B cell (primary cell): ENCODE measurements at regions not wholly inside any gene's neighbourhood (a gene's known extent, or its start where the extent isn't known, plus 50 kb on each side); places are given as distances from the start of the nearest gene placed in this dataset.

Experiments used
- ATAC-seq: fragments of 200-7000 bp; cut with Tn5 transposase; one replicate; pipeline ENCODE4 v1.10.0; 2021; ENCODE audit warnings: low read depth, mild to moderate bottlenecking, moderate number of reproducible peaks, moderate library complexity
- CTCF ChIA-PET: fragments of 350-600 bp; sonication (Branson Sonifier 250); formaldehyde crosslinking; loops from one replicate; lab custom pipeline; 2021; ENCODE audit warnings: antibody characterized with exemption, inconsistent platforms; lab: Charles Lee
- POLR2A ChIA-PET: fragments of 350-600 bp; sonication (Branson Sonifier 250); formaldehyde crosslinking; loops from one replicate; lab custom pipeline; 2021; ENCODE audit warnings: antibody characterized with exemption; lab: Charles Lee
- DNase-seq: peaks from one replicate; pipeline ENCODE4 v3.0.0; 2013
- H2AFZ ChIP-seq: 2 replicates; pipeline ENCODE4 v1.6.1; 2012; ENCODE audit warnings: mild to moderate bottlenecking, low read depth, low read length; ENCODE audit not compliant: insufficient read depth, poor library complexity, severe bottlenecking
- H3K27ac ChIP-seq, 2 donors: 1 replicate in 1 of 2; 2 replicates in 1 of 2; pipeline ENCODE4 v1.5.1; 2012 to 2013; ENCODE audit warnings: low read length in 2 of 2, mild to moderate bottlenecking in 2 of 2, moderate library complexity in 1 of 2
- H3K27me3 ChIP-seq, 4 experiments: fragments of 200-600 bp in 1 of 4; sonication (generic) in 1 of 4; replicated peaks in 1 of 4; 1 replicate in 2 of 4; 2 replicates in 2 of 4; pipeline versions ENCODE4 v1.6.1 to v1.7.0; 2013 to 2016; ENCODE audit warnings: low read length in 3 of 4, mild to moderate bottlenecking in 2 of 4, mixed read lengths in 1 of 4, moderate library complexity in 1 of 4; ENCODE audit not compliant: insufficient read depth in 4 of 4, control insufficient read depth in 3 of 4; ENCODE audit errors: control extremely low read depth in 1 of 4
- H3K36me3 ChIP-seq, 2 experiments: replicated peaks in 1 of 2; 1 replicate in 1 of 2; 2 replicates in 1 of 2; pipeline versions ENCODE4 v1.6.1 to v1.7.1; 2013; ENCODE audit warnings: low read length in 1 of 2; ENCODE audit not compliant: insufficient read depth in 2 of 2, control insufficient read depth in 1 of 2; ENCODE audit errors: control extremely low read depth in 1 of 2, extremely low read depth in 1 of 2
- H3K4me1 ChIP-seq, 2 donors: fragments of 200-600 bp in 1 of 2; sonication (generic) in 1 of 2; 1 replicate in 1 of 2; 2 replicates in 1 of 2; pipeline versions ENCODE4 v1.5.1 to v1.6.1; 2013 to 2017; ENCODE audit warnings: low read length in 2 of 2; ENCODE audit not compliant: control insufficient read depth in 2 of 2, insufficient read depth in 2 of 2
- H3K4me2 ChIP-seq: replicated peaks from 2 replicates; pipeline ENCODE3; 2012; ENCODE audit warnings: mild to moderate bottlenecking, low read depth, low read length; ENCODE audit not compliant: poor library complexity, severe bottlenecking
- H3K4me3 ChIP-seq, 5 experiments: fragments of 200-600 bp in 1 of 5; sonication (generic) in 1 of 5; 1 replicate in 3 of 5; 2 replicates in 2 of 5; pipeline versions ENCODE4 v1.5.1 to v1.7.0; 2011 to 2016; ENCODE audit warnings: low read length in 4 of 5, mild to moderate bottlenecking in 4 of 5, low read depth in 2 of 5, control low read depth in 1 of 5, moderate library complexity in 1 of 5; ENCODE audit not compliant: insufficient read depth in 1 of 5; ENCODE audit errors: control extremely low read depth in 1 of 5, extremely low read depth in 1 of 5
- H3K79me2 ChIP-seq: fragments of 200-600 bp; sonication (generic); one replicate; pipeline ENCODE4 v1.6.0; 2016; ENCODE audit warnings: low read length; ENCODE audit not compliant: control insufficient read depth, insufficient read depth
- H3K9ac ChIP-seq: fragments of 200-600 bp; sonication (generic); 2 replicates; pipeline ENCODE4 v1.6.1; 2017; ENCODE audit warnings: mild to moderate bottlenecking, low read length, moderate library complexity
- H3K9me3 ChIP-seq, 3 donors: one replicate each; pipeline versions ENCODE4 v1.6.1 to v1.7.1; 2013; ENCODE audit warnings: low read length in 2 of 3; ENCODE audit not compliant: control insufficient read depth in 2 of 3, insufficient read depth in 1 of 3; ENCODE audit errors: control extremely low read depth in 1 of 3
- H4K20me1 ChIP-seq: 2 replicates; pipeline ENCODE4 v1.6.0; 2012; ENCODE audit warnings: mild to moderate bottlenecking, low read length; ENCODE audit not compliant: insufficient read depth, control insufficient read depth, poor library complexity, severe bottlenecking
- H3K27ac Mint-ChIP-seq: one replicate; pipeline ENCODE4 v1.8.0; 2021; ENCODE audit warnings: mixed read lengths
- H3K27me3 Mint-ChIP-seq: one replicate; pipeline ENCODE4 v1.8.0; 2021; ENCODE audit warnings: mixed read lengths
- H3K4me1 Mint-ChIP-seq: one replicate; pipeline ENCODE4 v1.8.0; 2021; ENCODE audit warnings: mixed read lengths
- H3K4me3 Mint-ChIP-seq: one replicate; pipeline ENCODE4 v1.8.0; 2021; ENCODE audit warnings: mixed read lengths
- H3K9me3 Mint-ChIP-seq: one replicate; pipeline ENCODE4 v1.8.0; 2022; ENCODE audit warnings: mixed read lengths; ENCODE audit not compliant: insufficient read depth
- EZH2 ChIP-seq: IDR thresholded peaks from 2 replicates; pipeline ENCODE4 v1.6.1; 2012; ENCODE audit warnings: borderline replicate concordance, low read depth, mild to moderate bottlenecking, moderate library complexity, low read length; ENCODE audit not compliant: insufficient read depth, poor library complexity, severe bottlenecking
- WGBS: methylation state at CpG from one replicate; pipeline ENCODE4 v1.1.5; 2013; ENCODE audit warnings: missing lambda C conversion rate; ENCODE audit not compliant: insufficient coverage; 5-methylcytosine and 5-hydroxymethylcytosine counted together
- intact Hi-C: fragments of 100-400 bp; cut with micrococcal nuclease; formaldehyde crosslinking; loops from one replicate; pipeline ENCODE4 v1.10.0; 2022
- TF ChIP-seq, protein P1 (sequence below): fragments of 200-600 bp; IDR thresholded peaks from one replicate; pipeline ENCODE4 v1.8.0; 2022; ENCODE audit warnings: antibody characterized with exemption, mild to moderate bottlenecking

DNA sequence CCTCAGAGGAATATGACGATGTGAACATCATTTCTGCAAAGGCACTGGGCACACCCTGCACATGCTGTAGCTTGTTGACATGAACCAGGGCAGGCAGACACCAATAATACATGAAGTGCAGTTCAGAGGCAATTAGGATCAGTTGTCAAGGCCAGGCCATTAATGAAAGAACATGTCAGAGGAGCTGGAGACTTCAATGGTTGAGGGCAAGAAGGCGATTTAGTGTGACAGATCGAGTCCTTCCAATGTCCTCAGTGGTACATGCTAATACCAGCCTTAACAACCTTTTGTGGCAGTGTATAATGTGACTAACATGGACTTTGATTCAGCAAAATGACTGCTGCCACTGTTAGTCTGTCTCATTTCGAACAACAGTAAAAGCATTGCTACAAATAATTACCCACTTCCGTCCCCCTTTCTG is 205.2 kb upstream of the NANOGP8 start:
- WGBS, result 100% methylated on average over 1 of the region's 5 CpGs

DNA sequence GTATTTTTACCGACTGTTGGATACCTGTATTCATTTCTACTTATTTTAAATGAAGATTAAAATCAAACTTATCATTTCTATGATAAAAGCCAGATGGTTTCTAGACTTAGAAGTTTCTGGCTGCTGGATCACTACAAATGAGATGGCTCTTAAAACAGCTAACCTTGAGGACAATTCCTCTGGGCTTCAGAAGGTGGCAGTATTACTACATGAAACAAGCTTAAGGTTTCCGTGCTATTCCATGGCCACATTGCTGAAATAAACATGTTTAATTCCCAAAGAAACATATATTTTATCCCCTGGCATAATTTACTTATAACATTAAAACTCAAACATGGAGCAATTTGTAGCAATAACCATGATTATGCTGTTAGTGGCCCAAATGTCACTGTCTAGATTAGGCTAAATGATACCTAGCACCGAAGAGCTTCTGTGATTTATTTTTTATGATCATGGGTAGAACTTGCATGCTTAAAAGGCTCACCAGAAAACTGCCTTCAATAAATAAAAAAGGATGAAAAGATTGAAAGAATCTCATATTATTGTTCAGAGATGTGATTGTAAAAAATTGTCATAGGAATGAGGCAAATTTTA is 204.0 kb upstream of the NANOGP8 start:
- Mint-ChIP-seq H3K9me3 (no peaks in the 10 kb centered on the region), H3K4me1 (no peaks in the 10 kb centered on the region), H3K27me3 (no peaks in the 10 kb centered on the region), H3K27ac (no peak overlapping the region), H3K4me3 (no peak overlapping the region)
- no peak for TF ChIP-seq EZH2
- TF ChIP-seq, protein P1, sequence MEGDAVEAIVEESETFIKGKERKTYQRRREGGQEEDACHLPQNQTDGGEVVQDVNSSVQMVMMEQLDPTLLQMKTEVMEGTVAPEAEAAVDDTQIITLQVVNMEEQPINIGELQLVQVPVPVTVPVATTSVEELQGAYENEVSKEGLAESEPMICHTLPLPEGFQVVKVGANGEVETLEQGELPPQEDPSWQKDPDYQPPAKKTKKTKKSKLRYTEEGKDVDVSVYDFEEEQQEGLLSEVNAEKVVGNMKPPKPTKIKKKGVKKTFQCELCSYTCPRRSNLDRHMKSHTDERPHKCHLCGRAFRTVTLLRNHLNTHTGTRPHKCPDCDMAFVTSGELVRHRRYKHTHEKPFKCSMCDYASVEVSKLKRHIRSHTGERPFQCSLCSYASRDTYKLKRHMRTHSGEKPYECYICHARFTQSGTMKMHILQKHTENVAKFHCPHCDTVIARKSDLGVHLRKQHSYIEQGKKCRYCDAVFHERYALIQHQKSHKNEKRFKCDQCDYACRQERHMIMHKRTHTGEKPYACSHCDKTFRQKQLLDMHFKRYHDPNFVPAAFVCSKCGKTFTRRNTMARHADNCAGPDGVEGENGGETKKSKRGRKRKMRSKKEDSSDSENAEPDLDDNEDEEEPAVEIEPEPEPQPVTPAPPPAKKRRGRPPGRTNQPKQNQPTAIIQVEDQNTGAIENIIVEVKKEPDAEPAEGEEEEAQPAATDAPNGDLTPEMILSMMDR, result peak; percentile 34
- H3K4me1 ChIP-seq, result no peaks in the 10 kb centered on the region
- H2AFZ ChIP-seq, result no peak overlapping the region
- DNase-seq, result no peak
- H3K36me3 ChIP-seq, result no peaks in the 10 kb centered on the region
- no peak overlapping the region for H3K4me2 ChIP-seq
- no peaks in the 10 kb centered on the region for H4K20me1 ChIP-seq
- H3K27ac ChIP-seq, result no peak overlapping the region
- H3K4me3 ChIP-seq, result no peak overlapping the region
- no peaks in the 10 kb centered on the region for H3K9me3 ChIP-seq
- no CpG with 5 or more reads among the region's 3 CpGs for WGBS
- intact Hi-C loops, result no loop called here
- no peak for ATAC-seq
- H3K9ac ChIP-seq, result no peak overlapping the region
- H3K79me2 ChIP-seq, result no peaks in the 10 kb centered on the region
- no peaks in the 10 kb centered on the region for H3K27me3 ChIP-seq
- CTCF ChIA-PET, result interaction anchor here (0.7 to 2.0 kb wide), 3 partner anchors 25 to 1847 kb away, joined by 3 to 12 read pairs (median 3); no protein-coding TSS in a partner anchor
- POLR2A ChIA-PET, result no interaction called here

More for the DNA sequence above, 205.2 kb upstream of the NANOGP8 start:
- Mint-ChIP-seq H3K4me1 (no peaks in the 10 kb centered on the region), H3K27ac (no peak overlapping the region), H3K4me3 (no peak overlapping the region), H3K27me3 (no peaks in the 10 kb centered on the region), H3K9me3 (no peaks in the 10 kb centered on the region)
- Histone ChIP-seq H3K9ac (no peak overlapping the region), H4K20me1 (no peaks in the 10 kb centered on the region), H3K27me3 (no peaks in the 10 kb centered on the region), H3K4me3 (no peak overlapping the region), H3K27ac (no peak overlapping the region), H3K9me3 (no peaks in the 10 kb centered on the region), H3K79me2 (no peaks in the 10 kb centered on the region), H3K4me1 (no peaks in the 10 kb centered on the region), H2AFZ (no peak overlapping the region), H3K36me3 (no peaks in the 10 kb centered on the region), H3K4me2 (no peak overlapping the region)
- TF ChIP-seq EZH2, result no peak
- TF ChIP-seq, protein P1, result no peak
- ChIA-PET CTCF (interaction anchor here (2.0 kb wide), 1 partner anchor 154 kb away, joined by 12 read pairs; no protein-coding TSS in a partner anchor), POLR2A (no interaction called here)
- DNase-seq (no peak), ATAC-seq (no peak)
- intact Hi-C loops, result no loop called here
